PFSK-1 (cell line): ENCODE measurements at regions not wholly inside any gene's neighbourhood (a gene's known extent, or its start where the extent isn't known, plus 50 kb on each side); places are given as distances from the start of the nearest gene placed in this dataset.

Experiments used
- FOXP2 ChIP-seq: optimal IDR thresholded peaks from 2 replicates; pipeline ENCODE3; 2011; ENCODE audit warnings: borderline replicate concordance, control low read depth, inconsistent platforms; ENCODE audit not compliant: insufficient read depth; ENCODE audit errors: extremely low read length, extremely low read depth
- POLR2AphosphoS5 ChIP-seq: IDR thresholded peaks from 2 replicates; pipeline ENCODE4 v1.6.1; 2012; ENCODE audit warnings: low read depth, mild to moderate bottlenecking, control low read depth, low read length, moderate library complexity
- TF ChIP-seq, protein P1 (sequence below), 2 experiments: IDR thresholded peaks; 2 replicates each; pipeline versions ENCODE4 v1.6.1 to v1.8.0; 2011 to 2012; ENCODE audit warnings: low read depth in 2 of 2, low read length in 2 of 2, control low read depth in 1 of 2, inconsistent platforms in 1 of 2, mild to moderate bottlenecking in 1 of 2, moderate library complexity in 1 of 2; ENCODE audit not compliant: insufficient read depth in 1 of 2

DNA sequence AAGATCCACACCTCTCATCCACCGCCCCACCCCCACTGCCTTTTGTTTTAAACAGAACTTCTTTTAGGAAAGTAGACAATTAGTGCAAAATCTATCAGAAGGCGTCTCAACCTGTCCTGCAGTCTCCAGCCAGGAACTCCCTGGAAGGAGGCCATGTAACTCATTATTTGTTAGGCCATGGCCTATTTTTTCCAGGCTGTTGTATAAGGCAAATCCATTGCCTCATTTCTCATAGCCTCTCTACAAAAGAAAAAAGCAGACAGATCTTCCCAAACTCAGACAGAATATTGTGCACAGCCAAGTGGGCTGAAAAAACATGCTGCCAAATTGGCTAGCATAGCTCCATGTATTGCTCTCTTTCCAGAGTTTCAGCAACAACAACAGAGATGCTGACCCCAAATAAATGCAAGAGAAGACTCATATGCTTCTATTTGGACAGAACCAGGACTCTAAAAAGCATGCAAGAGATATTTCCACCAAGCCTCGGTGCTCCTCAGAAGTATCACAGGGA, 770.7 kb upstream of the CXADR start:
- TF ChIP-seq POLR2AphosphoS5: no peak
- TF ChIP-seq FOXP2: no peak
- TF ChIP-seq, protein P1, sequence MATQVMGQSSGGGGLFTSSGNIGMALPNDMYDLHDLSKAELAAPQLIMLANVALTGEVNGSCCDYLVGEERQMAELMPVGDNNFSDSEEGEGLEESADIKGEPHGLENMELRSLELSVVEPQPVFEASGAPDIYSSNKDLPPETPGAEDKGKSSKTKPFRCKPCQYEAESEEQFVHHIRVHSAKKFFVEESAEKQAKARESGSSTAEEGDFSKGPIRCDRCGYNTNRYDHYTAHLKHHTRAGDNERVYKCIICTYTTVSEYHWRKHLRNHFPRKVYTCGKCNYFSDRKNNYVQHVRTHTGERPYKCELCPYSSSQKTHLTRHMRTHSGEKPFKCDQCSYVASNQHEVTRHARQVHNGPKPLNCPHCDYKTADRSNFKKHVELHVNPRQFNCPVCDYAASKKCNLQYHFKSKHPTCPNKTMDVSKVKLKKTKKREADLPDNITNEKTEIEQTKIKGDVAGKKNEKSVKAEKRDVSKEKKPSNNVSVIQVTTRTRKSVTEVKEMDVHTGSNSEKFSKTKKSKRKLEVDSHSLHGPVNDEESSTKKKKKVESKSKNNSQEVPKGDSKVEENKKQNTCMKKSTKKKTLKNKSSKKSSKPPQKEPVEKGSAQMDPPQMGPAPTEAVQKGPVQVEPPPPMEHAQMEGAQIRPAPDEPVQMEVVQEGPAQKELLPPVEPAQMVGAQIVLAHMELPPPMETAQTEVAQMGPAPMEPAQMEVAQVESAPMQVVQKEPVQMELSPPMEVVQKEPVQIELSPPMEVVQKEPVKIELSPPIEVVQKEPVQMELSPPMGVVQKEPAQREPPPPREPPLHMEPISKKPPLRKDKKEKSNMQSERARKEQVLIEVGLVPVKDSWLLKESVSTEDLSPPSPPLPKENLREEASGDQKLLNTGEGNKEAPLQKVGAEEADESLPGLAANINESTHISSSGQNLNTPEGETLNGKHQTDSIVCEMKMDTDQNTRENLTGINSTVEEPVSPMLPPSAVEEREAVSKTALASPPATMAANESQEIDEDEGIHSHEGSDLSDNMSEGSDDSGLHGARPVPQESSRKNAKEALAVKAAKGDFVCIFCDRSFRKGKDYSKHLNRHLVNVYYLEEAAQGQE (IDR thresholded peaks at IDR 0.05; ENCODE audit: insufficient read depth in 1 of 2, low read depth in 2 of 2, low read length in 2 of 2): no peak
